Epithelial cell of proximal tubule (primary cell): ENCODE measurements at regions not wholly inside any gene's neighbourhood (a gene's known extent, or its start where the extent isn't known, plus 50 kb on each side); places are given as distances from the start of the nearest gene placed in this dataset.

Experiments used
- DNase-seq: peaks from one replicate; pipeline ENCODE4 v3.0.0-alpha.2; 2011; ENCODE audit warnings: low read depth
- H3K4me3 ChIP-seq: 2 replicates; pipeline ENCODE4 v1.5.1; 2011; ENCODE audit warnings: low read depth, mild to moderate bottlenecking, low read length
- CTCF ChIP-seq: conservative IDR thresholded peaks from 2 replicates; pipeline ENCODE4 v1.5.1; 2012; ENCODE audit warnings: low read depth, mild to moderate bottlenecking, low read length

GRCh38 chr15:38871638-38872037 is 307.0 kb upstream of the RASGRP1 start:
- no peak overlapping the region for H3K4me3 ChIP-seq
- DNase-seq, result no peak
- no peak for TF ChIP-seq CTCF

- no peak for DNase-seq
Measured at GRCh38 chr15:38872732-38873131, 308.1 kb upstream of the RASGRP1 start.

GRCh38 chr15:38873158-38873557 is 308.5 kb upstream of the RASGRP1 start:
- no peak for TF ChIP-seq CTCF
- DNase-seq, result no peak
- no peak overlapping the region for H3K4me3 ChIP-seq

More at GRCh38 chr15:38872732-38873131, 308.1 kb upstream of the RASGRP1 start:
- H3K4me3 ChIP-seq, result no peak overlapping the region
- TF ChIP-seq CTCF, result no peak

- no peak for DNase-seq
- H3K4me3 ChIP-seq, result no peak overlapping the region
- TF ChIP-seq CTCF, result no peak
Measured at GRCh38 chr15:38874464-38874863, 309.9 kb upstream of the RASGRP1 start.

GRCh38 chr15:38876211-38876610 is 311.6 kb upstream of the RASGRP1 start:
- TF ChIP-seq CTCF, result no peak
- no peak overlapping the region for H3K4me3 ChIP-seq
- DNase-seq, result no peak

GRCh38 chr15:38876621-38877020 is 312.0 kb upstream of the RASGRP1 start:
- no peak for TF ChIP-seq CTCF
- DNase-seq, result no peak
- H3K4me3 ChIP-seq, result no peak overlapping the region

- no peak overlapping the region for H3K4me3 ChIP-seq
- TF ChIP-seq CTCF, result no peak
- no peak for DNase-seq
Measured at GRCh38 chr15:38877471-38877870, 312.9 kb upstream of the RASGRP1 start.
